ENCODE measurements at regions not wholly inside any gene's neighbourhood (a gene's known extent, or its start where the extent isn't known, plus 50 kb on each side); places are given as distances from the start of the nearest gene placed in this dataset.

GRCh38 chr22:27057717-27058116 lies 400.3 kb downstream of the MIAT start:
- ATAC-seq (ENCODE audit: low FRiP score) (no peak), DNase-seq (ENCODE audit: low spot score) (no peak)
- no peak for TF ChIP-seq CTCF (IDR thresholded peaks at IDR 0.05)

- DNase-seq (ENCODE audit: low spot score), result no peak
- no peak for TF ChIP-seq CTCF (IDR thresholded peaks at IDR 0.05)
- ATAC-seq (ENCODE audit: low FRiP score), result no peak
Measured at GRCh38 chr22:27060190-27060589, 402.8 kb downstream of the MIAT start.

- no peak for ATAC-seq (ENCODE audit: low FRiP score)
- DNase-seq (ENCODE audit: low spot score), result no peak
- TF ChIP-seq CTCF (IDR thresholded peaks at IDR 0.05), result no peak
Measured at GRCh38 chr22:27062910-27063309, 405.5 kb downstream of the MIAT start.

- DNase-seq (ENCODE audit: low spot score) (no peak), ATAC-seq (ENCODE audit: low FRiP score) (no peak)
- TF ChIP-seq CTCF (IDR thresholded peaks at IDR 0.05), result no peak
Measured at GRCh38 chr22:27063406-27063805, 406.0 kb downstream of the MIAT start.

- no peak for TF ChIP-seq CTCF (IDR thresholded peaks at IDR 0.05)
- DNase-seq (ENCODE audit: low spot score) (no peak), ATAC-seq (ENCODE audit: low FRiP score) (no peak)
Measured at GRCh38 chr22:27063841-27064240, 406.5 kb downstream of the MIAT start.

GRCh38 chr22:27064386-27064785 lies 407.0 kb downstream of the MIAT start:
- TF ChIP-seq CTCF (IDR thresholded peaks at IDR 0.05), result no peak
- no peak for DNase-seq (ENCODE audit: low spot score)
- ATAC-seq (ENCODE audit: low FRiP score), result no peak

- DNase-seq (ENCODE audit: low spot score) (no peak), ATAC-seq (ENCODE audit: low FRiP score) (no peak)
- no peak for TF ChIP-seq CTCF (IDR thresholded peaks at IDR 0.05)
Measured at GRCh38 chr22:27065279-27065678, 407.9 kb downstream of the MIAT start.
